ENCODE measurements at regions not wholly inside any gene's neighbourhood (a gene's known extent, or its start where the extent isn't known, plus 50 kb on each side); places are given as distances from the start of the nearest gene placed in this dataset.

- H3K4me1 Mint-ChIP-seq (ENCODE audit: low read depth, unreplicated experiment) = no peaks in the 10 kb centered on the region
- BruUV-seq (replicated peaks) = no TSS peak
- DNase-seq = no peak
- H3K36me3 Mint-ChIP-seq (ENCODE audit: insufficient read depth, unreplicated experiment) = no peaks in the 10 kb centered on the region
- CTCF ChIA-PET = interaction anchor here (0.5 kb wide), 1 partner anchor 58 kb away, joined by 3 read pairs; no protein-coding TSS in a partner anchor
- H3K9me3 Mint-ChIP-seq (ENCODE audit: low read depth, unreplicated experiment) = peaks cover 2% of the 10 kb centered on the region
- intact Hi-C loops (cut with micrococcal nuclease; ENCODE audit: unreplicated experiment) = no loop called here
- H3K4me3 Mint-ChIP-seq (ENCODE audit: low read depth, unreplicated experiment) = no peak overlapping the region
- H3K27ac Mint-ChIP-seq (ENCODE audit: unreplicated experiment) = no peak overlapping the region
- TF ChIP-seq CTCF (IDR thresholded peaks at IDR 0.05; ENCODE audit: unreplicated experiment) = no peak
- no peaks in the 10 kb centered on the region for H3K27me3 Mint-ChIP-seq (ENCODE audit: unreplicated experiment)
Observed at GRCh38 chr3:174783502-174783901, 75.6 kb upstream of the NAALADL2 start.

GRCh38 chr3:174784206-174784934 is 74.8 kb upstream of the NAALADL2 start:
- DNase-seq = no peak
- H3K27ac Mint-ChIP-seq (ENCODE audit: unreplicated experiment) = no peak overlapping the region
- peaks cover 2% of the 10 kb centered on the region for H3K9me3 Mint-ChIP-seq (ENCODE audit: low read depth, unreplicated experiment)
- no TSS peak for BruUV-seq (replicated peaks)
- no peaks in the 10 kb centered on the region for H3K27me3 Mint-ChIP-seq (ENCODE audit: unreplicated experiment)
- CTCF ChIA-PET = interaction anchor here (0.5 kb wide), 1 partner anchor 57 kb away, joined by 3 read pairs; no protein-coding TSS in a partner anchor
- no peak for TF ChIP-seq CTCF (IDR thresholded peaks at IDR 0.05; ENCODE audit: unreplicated experiment)
- intact Hi-C loops (cut with micrococcal nuclease; ENCODE audit: unreplicated experiment) = no loop called here
- no peaks in the 10 kb centered on the region for H3K4me1 Mint-ChIP-seq (ENCODE audit: low read depth, unreplicated experiment)
- H3K4me3 Mint-ChIP-seq (ENCODE audit: low read depth, unreplicated experiment) = no peak overlapping the region
- H3K36me3 Mint-ChIP-seq (ENCODE audit: insufficient read depth, unreplicated experiment) = no peaks in the 10 kb centered on the region

- Mint-ChIP-seq H3K4me1 (ENCODE audit: low read depth, unreplicated experiment) (no peaks in the 10 kb centered on the region), H3K4me3 (ENCODE audit: low read depth, unreplicated experiment) (no peak overlapping the region), H3K27ac (ENCODE audit: unreplicated experiment) (no peak overlapping the region), H3K9me3 (ENCODE audit: low read depth, unreplicated experiment) (no peaks in the 10 kb centered on the region), H3K27me3 (ENCODE audit: unreplicated experiment) (no peaks in the 10 kb centered on the region), H3K36me3 (ENCODE audit: insufficient read depth, unreplicated experiment) (no peaks in the 10 kb centered on the region)
- intact Hi-C loops (cut with micrococcal nuclease; ENCODE audit: unreplicated experiment) = no loop called here
- no peak for TF ChIP-seq CTCF (IDR thresholded peaks at IDR 0.05; ENCODE audit: unreplicated experiment)
- DNase-seq = no peak
- BruUV-seq (replicated peaks) = no TSS peak
- CTCF ChIA-PET = no interaction called here
Observed at GRCh38 chr3:174786825-174787224, 72.3 kb upstream of the NAALADL2 start.

GRCh38 chr3:174791161-174791560 is 68.0 kb upstream of the NAALADL2 start:
- Mint-ChIP-seq H3K4me3 (ENCODE audit: low read depth, unreplicated experiment) (no peak overlapping the region), H3K27ac (ENCODE audit: unreplicated experiment) (no peak overlapping the region), H3K9me3 (ENCODE audit: low read depth, unreplicated experiment) (no peaks in the 10 kb centered on the region), H3K36me3 (ENCODE audit: insufficient read depth, unreplicated experiment) (no peaks in the 10 kb centered on the region), H3K4me1 (ENCODE audit: low read depth, unreplicated experiment) (no peaks in the 10 kb centered on the region), H3K27me3 (ENCODE audit: unreplicated experiment) (no peaks in the 10 kb centered on the region)
- BruUV-seq (replicated peaks) = no TSS peak
- TF ChIP-seq CTCF (IDR thresholded peaks at IDR 0.05; ENCODE audit: unreplicated experiment) = no peak
- intact Hi-C loops (cut with micrococcal nuclease; ENCODE audit: unreplicated experiment) = no loop called here
- CTCF ChIA-PET = interaction anchor here (1.1 kb wide), 1 partner anchor 50 kb away, joined by 3 read pairs; no protein-coding TSS in a partner anchor
- DNase-seq = no peak

All from Calu3 (cell line).